ENCODE measurements at regions not wholly inside any gene's neighbourhood (a gene's known extent, or its start where the extent isn't known, plus 50 kb on each side); places are given as distances from the start of the nearest gene placed in this dataset.

DNA sequence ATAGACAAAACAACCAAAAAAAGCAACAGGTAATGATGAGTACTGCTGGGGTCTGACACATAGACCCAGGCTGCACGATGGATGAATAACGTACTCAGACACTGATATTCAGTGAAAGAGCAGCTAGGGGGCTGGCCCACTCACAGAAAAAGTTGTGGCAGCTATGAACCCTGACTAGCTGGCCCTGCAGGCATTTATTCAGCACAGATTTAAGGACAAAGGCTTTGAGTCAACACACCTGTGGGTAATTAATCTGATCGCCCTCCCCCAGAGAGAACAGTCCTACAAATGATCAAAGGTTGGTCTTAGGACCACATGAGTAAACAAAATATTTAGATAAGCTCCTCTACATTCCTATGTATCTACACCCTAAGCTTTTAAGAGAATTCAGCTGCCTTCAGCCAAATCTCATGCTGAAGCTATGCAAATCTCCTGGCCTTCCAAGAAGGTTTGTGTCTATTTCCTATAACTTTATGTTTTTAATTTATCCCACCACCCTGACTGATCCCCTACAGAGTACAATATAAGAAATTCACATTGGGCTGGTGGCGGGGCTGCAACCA is 81.7 kb upstream of the NXT1 start:
- no peak overlapping the region for H3K4me3 Mint-ChIP-seq
- TF ChIP-seq, protein P1, sequence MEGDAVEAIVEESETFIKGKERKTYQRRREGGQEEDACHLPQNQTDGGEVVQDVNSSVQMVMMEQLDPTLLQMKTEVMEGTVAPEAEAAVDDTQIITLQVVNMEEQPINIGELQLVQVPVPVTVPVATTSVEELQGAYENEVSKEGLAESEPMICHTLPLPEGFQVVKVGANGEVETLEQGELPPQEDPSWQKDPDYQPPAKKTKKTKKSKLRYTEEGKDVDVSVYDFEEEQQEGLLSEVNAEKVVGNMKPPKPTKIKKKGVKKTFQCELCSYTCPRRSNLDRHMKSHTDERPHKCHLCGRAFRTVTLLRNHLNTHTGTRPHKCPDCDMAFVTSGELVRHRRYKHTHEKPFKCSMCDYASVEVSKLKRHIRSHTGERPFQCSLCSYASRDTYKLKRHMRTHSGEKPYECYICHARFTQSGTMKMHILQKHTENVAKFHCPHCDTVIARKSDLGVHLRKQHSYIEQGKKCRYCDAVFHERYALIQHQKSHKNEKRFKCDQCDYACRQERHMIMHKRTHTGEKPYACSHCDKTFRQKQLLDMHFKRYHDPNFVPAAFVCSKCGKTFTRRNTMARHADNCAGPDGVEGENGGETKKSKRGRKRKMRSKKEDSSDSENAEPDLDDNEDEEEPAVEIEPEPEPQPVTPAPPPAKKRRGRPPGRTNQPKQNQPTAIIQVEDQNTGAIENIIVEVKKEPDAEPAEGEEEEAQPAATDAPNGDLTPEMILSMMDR (IDR thresholded peaks at IDR 0.05; ENCODE audit: unreplicated experiment in 3 of 3): no peak
- H3K27ac Mint-ChIP-seq: no peak overlapping the region
- peaks cover 3% of the 10 kb centered on the region for H3K27me3 Mint-ChIP-seq (ENCODE audit: low read depth)
- H3K9me3 Mint-ChIP-seq: peaks cover 15% of the 10 kb centered on the region
- H3K4me1 Mint-ChIP-seq: no peaks in the 10 kb centered on the region
- H3K36me3 Mint-ChIP-seq (ENCODE audit: low read depth): no peaks in the 10 kb centered on the region

DNA sequence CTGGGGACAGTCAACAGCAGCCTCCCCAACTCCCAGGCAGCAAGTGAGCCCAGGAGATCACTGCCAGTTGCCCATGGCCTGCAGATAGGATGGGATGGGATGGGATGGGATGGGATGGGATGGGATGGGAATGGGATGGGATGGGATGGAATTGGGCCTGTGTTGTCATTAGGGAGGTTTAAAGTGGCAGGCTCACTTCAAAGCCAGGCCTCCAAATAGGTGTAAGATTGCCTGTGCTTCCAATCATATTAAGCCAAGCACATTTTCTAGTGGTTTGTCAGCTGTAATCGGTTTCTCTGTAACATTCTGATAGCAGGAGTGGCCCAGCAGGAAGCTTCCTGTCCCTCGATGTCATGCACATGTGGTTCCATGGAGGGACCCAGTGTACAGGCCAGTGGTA is 82.7 kb upstream of the NXT1 start:
- no peak overlapping the region for H3K27ac Mint-ChIP-seq
- H3K27me3 Mint-ChIP-seq (ENCODE audit: low read depth): peaks cover 3% of the 10 kb centered on the region
- TF ChIP-seq, protein P1 (IDR thresholded peaks at IDR 0.05; ENCODE audit: unreplicated experiment in 3 of 3): no peak
- peaks cover 21% of the 10 kb centered on the region for H3K9me3 Mint-ChIP-seq
- no peaks in the 10 kb centered on the region for H3K36me3 Mint-ChIP-seq (ENCODE audit: low read depth)
- no peak overlapping the region for H3K4me3 Mint-ChIP-seq
- H3K4me1 Mint-ChIP-seq: no peaks in the 10 kb centered on the region

DNA sequence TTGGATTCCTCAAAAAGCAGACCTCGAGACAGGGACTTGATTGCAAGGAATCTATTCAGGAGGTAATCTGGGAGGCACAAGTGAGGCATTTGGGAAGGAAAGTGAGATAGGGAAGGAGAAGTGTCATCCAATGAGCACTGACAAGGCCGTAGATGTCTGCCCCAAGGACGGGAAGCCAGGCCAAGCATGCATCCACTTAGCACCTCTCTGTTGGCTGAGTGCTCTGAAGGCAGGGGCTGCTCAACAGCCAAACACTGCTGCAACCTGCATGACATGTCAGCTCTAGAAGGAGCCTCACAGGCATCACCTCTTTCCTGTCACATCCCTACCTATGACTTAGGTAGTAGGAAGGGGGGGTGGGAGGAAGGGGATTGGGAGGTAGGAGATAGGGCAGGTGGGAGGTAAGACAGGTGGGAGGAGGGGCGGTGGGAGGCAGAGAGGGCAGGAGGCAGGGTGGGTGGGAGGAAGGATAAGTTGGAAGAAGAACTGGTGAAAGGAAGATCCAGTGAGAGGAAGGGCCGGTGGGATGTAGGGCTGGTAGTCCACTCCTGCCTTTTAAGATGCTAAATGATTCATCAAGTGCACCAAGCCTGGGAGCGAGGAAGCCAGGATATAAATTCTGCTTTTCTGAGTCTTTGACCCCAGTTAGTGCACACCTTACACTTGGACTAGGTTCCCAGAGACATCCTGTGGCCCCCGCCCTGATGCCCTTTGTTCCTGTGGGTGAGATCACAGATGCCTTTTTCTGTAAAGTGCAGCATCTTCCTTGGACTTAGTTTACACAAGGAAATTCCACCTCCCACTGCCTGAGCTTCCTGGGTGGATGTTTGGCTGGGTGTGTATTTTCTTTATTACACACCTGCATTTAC is 83.8 kb upstream of the NXT1 start:
- H3K27ac Mint-ChIP-seq: no peak overlapping the region
- TF ChIP-seq, protein P1 (IDR thresholded peaks at IDR 0.05; ENCODE audit: unreplicated experiment in 3 of 3): no peak
- no peaks in the 10 kb centered on the region for H3K36me3 Mint-ChIP-seq (ENCODE audit: low read depth)
- peaks cover 21% of the 10 kb centered on the region for H3K9me3 Mint-ChIP-seq
- H3K27me3 Mint-ChIP-seq (ENCODE audit: low read depth): peaks cover 3% of the 10 kb centered on the region
- H3K4me3 Mint-ChIP-seq: no peak overlapping the region
- H3K4me1 Mint-ChIP-seq: no peaks in the 10 kb centered on the region

DNA sequence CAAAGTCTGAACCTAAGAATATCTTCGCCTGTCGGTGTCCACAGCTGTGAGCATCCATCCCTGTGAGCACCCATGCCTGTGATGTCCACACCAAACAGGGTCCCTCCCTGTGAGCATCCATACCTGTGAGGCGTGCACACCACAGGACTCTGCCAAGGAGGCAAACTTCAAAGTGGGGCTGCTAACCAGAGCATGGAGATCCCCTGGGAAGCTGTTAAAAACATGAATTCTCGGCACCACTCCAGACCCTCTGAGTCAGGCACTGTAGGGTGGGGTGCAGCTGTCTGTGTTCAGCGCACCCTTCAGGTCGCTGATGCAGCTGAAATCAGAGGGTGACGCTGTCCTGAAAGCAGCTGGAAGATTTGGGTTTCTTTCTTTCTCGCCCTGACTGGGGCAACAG is 85.4 kb upstream of the NXT1 start:
- Mint-ChIP-seq H3K4me1 (no peaks in the 10 kb centered on the region), H3K27me3 (ENCODE audit: low read depth) (peaks cover 3% of the 10 kb centered on the region), H3K27ac (no peak overlapping the region), H3K4me3 (no peak overlapping the region), H3K36me3 (ENCODE audit: low read depth) (no peaks in the 10 kb centered on the region), H3K9me3 (peaks cover 21% of the 10 kb centered on the region)
- TF ChIP-seq, protein P1 (IDR thresholded peaks at IDR 0.05; ENCODE audit: unreplicated experiment in 3 of 3): no peak

DNA sequence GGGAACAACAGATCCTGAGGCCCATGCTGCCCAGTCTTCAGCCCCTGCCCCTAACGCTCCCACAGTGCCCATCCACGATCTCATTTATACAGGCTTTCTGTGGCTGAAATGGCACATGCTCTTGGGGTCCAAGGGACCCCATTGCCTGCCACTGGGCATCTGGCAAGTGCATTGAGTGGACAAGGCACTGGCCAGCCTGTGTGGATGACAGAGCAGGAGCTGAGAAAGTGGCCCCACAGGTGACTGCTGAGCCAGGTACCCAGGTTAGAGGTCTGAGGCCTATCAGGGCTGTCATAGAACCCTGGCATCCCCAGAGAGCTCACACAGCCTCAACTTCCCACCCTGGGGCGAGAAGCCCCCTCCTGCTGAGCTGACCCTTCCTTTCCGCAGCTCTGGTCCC is 86.0 kb upstream of the NXT1 start:
- Mint-ChIP-seq H3K9me3 (peaks cover 18% of the 10 kb centered on the region), H3K27me3 (ENCODE audit: low read depth) (peaks cover 3% of the 10 kb centered on the region), H3K36me3 (ENCODE audit: low read depth) (no peaks in the 10 kb centered on the region), H3K4me1 (no peaks in the 10 kb centered on the region), H3K4me3 (no peak overlapping the region), H3K27ac (no peak overlapping the region)
- TF ChIP-seq, protein P1 (IDR thresholded peaks at IDR 0.05; ENCODE audit: unreplicated experiment in 3 of 3): no peak
